Activated CD4-positive, CD25-positive, alpha-beta regulatory T cell (primary cell): ENCODE measurements at regions not wholly inside any gene's neighbourhood (a gene's known extent, or its start where the extent isn't known, plus 50 kb on each side); places are given as distances from the start of the nearest gene placed in this dataset.
"Not testable (repeated sequence)": the region's sequence is repeated elsewhere in the genome, so short reads cannot be mapped to it uniquely, and the experiment has no call there.

Source experiments
- DNase-seq, 4 experiments: peaks; one replicate each; lab custom pipeline; 2025; lab: John Stamatoyannopoulos, UW

DNA sequence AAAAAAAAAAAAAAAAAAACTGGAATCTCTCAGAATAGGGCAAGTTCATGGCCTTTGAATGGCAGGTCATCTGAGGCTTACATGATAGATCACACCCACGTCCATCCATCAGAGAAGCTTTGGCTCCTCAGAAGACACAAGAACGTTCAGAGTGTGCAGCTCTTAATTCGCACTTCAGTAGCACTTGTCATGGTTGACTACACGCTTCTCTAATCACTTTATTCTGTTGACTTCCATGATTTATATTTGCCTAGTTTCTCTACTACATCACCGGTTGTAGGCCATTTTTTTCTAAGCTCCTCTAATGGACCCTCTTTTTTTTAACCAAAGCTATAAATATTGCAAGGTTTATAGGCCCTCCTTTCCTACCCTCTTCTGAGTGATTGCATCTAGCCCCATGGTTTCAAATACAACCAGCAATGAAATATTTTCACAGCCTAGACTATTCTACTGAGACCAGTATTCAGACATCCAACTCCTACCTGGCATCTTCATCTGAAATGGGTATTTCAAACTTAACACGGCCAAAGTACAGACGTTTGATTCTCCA is 305.4 kb upstream of the CELF2 start:
- DNase-seq = no peak

- no peak for DNase-seq
These were observed 303.3 kb upstream of the CELF2 start for GRCh38 chr10:10714327-10714726.

GRCh38 chr10:10716972-10717371 is 300.7 kb upstream of the CELF2 start:
- DNase-seq = no peak

DNA sequence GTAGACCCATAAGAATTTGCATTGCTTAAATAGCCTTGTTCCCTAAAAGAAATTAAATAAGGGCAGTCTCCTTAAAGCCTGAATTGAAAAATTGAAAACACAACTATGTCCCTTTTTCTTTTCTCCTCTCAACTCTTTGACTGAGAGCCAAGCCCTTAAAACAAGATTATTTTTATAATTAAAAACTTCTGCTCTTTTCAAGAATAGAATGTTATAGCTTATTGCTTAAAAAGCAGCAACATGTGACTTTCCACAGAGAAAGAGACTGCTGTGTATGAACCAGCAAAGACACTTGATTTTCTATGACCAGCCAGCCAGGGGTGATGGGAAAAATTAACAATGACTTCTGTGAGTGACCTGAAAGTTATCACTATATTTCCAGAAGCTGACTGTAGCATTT is 295.2 kb upstream of the CELF2 start:
- no peak for DNase-seq

- DNase-seq = no peak
These were observed 292.5 kb upstream of the CELF2 start for GRCh38 chr10:10725196-10725595.

DNA sequence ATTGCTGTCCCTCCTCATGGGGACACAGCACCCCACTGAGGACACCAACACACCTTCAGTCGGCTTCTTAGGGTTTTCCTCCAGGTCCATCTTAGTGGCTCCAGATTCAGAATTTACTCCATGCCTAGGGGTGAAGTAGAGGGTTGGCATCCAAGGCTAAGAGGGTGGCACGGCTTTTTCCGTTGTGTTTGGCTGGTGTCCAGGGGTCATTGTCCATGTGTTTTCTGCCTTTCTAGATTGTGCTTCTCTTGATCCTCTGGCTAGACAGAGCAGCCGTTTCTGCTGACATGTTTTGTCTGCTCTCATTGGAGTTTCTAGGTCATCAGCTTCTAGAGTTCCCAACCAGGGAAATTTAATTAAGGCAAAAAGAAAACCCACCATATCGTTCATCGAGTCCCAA is 291.6 kb upstream of the CELF2 start:
- no peak for DNase-seq

GRCh38 chr10:10727411-10727810 is 290.3 kb upstream of the CELF2 start:
- not testable (repeated sequence) for DNase-seq

DNA sequence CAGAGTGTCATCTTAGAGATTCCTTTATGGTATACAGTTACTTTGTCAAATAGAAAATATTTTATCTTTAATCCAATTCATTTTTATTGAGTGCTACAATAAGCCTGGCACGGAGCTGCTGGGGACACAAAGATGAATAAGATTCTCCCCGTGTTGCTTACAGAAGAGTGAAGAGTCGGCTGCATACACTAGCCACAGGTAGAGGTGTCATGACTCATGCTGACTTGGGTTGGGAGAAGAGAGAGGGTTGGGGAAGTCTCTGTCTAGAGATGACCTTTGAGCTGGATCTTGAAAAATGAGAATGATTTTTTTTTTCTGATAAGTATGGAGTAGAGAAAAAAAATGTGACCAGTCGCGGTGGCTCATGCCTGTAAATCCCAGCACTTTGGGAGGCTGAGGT is 289.9 kb upstream of the CELF2 start:
- DNase-seq = no peak

DNA sequence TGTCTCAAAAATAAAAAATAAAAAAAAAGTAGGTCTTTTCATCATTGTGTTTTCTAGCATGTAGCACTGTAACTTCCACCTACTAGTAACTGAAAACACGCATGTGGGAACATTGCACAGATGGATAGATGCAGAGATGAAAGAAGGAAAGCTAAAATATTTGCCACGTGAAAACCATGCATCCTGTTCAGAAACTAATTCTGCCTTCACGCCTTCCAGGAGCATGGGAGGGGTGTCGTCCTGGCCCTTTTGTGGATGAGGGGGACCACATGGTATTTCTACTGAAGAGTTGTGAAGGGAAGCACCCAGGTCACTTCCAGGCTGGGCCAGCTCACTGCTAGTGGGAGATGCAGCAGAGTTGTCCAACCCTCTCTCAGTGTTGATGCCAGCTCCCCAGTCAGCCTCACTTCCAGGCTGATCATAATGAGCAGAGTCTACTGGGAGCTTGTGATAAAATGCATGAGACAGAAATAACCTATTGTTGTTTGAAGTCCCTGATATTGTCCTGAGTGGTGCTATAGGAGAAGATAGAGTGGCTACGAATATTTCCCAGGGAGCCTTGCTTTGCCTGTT is 287.1 kb upstream of the CELF2 start:
- no peak for DNase-seq

DNA sequence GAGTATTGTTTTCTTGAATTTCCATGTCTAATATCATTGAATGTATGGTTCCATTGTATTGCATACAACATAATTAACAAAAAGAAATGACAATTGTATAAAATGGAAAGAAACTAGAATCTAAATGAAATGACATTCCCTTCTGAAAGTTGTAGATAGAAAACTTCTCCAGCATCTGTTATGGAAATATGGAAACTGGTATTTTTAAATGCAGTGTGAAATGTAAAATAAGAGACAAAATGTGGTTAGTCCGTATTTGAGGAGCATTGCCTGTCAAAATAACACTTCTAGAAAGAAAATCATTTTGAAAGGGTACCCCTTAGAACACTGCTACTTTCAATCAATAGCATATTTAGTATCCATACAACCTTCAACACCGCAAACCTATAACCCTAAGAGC is 286.3 kb upstream of the CELF2 start:
- DNase-seq = no peak

DNA sequence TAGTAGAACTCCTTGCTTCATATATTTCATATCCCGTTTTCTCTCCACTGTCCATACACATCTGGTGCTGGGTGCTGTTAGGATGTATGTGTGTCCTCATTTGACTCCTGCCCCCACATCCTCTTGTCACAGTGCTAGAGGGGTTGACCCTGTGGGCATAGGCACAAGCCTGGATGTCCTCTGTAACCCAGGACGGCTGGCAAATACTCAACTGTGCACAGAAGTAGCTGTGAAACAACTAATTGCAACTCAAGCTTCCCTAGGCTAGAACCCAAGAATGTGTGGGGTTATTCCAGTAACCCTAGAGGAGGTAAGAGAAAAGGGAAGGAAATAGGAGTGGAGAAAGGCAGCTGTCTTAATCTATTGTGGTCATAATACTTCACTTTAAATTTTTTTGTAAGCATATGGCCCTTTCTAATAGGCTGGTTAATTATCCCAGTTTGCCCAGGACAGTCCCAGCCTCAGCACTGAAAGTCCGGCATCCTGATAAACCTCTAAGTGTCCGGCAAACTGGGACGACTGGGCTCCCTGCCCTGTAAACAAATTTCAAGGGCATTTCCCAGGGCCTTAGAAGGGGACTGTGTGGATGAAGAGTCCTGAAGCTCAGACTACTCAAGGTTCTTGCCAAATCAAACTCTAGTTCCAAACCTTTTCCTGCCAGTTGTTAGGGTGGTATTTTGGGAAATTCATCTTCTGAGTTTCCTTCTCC is 283.2 kb upstream of the CELF2 start:
- no peak for DNase-seq

DNA sequence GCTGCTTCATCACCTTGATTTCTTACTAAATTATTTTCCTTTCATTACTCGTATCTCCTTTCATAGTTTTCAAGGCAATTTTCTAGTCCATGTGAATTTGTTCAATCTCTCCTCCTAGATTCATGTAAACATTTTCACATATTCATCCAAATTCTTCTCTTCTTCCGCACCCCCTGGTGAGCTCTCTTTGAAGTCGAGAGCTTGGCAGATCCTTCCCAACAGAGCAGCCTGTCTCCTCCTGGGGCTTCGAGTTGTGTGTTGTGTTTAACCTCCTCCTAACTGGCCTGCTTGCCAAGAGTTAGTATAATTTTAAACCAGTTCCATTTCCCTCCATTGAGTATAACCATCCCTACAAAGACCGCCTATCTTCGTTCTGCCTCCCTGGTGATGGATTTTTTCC is 272.4 kb upstream of the CELF2 start:
- DNase-seq = no peak

- DNase-seq = no peak
These were observed 262.2 kb upstream of the CELF2 start for GRCh38 chr10:10755490-10755889.

DNA sequence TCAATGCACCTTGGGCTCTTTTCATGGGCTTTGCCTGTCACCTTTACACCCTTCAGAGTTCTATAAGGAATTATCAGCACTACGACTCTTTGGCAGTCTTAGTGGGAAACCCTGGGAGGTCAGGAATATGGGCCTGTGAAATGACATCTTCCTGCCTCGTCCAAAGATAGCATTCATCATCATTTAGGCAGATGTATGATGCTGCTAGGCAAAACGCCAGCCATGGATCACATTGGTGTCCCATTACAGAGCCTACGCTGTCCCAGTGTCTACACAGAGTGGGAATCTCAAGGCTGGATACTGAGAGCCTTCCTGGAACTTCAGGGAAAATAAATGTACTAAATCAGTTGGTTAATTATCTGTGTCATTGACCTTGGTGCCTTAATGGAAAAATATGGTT is 259.4 kb upstream of the CELF2 start:
- no peak for DNase-seq

- not testable (repeated sequence) for DNase-seq
These were observed 257.9 kb upstream of the CELF2 start for GRCh38 chr10:10759806-10760205.

DNA sequence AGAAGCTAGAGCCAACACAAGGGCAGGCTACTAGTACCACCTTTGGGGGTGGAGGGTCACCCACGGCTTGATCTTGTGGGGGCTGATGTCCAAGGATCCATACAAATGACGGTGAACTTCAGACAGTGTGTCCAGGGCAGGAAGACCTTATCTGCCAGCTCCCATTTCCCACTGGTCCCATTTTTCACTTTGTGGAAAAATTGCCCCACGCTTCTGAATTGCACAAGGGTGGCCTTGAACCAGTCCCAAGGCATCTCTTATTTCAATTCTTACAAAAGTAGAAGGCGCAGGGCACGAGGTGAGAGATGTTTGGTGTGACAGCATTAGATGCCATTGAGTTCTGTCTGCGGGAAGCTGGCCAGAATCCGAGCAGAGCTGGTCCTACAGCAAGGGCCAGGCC is 252.7 kb upstream of the CELF2 start:
- DNase-seq = no peak

DNA sequence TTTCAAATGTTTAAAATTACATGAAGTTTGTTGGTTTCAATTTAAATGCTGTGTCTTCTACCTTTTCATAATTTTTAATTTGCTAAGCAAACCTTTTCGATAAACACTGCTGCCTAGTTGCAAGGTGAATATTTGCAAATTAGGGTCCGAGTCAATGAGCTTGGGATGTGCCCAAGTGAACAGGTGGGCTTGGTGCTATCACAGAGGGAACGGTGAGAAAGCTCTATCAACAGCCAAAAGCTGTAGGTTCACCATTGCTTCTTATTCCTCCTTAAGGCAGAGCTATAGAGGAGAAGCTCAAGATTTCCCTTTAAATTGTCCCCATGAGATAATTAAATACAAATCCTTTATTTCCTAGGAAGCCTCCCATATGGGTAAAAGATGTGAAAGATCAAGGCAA is 245.3 kb upstream of the CELF2 start:
- DNase-seq = no peak

GRCh38 chr10:10772874-10773508 is 244.7 kb upstream of the CELF2 start:
- DNase-seq = no peak

DNA sequence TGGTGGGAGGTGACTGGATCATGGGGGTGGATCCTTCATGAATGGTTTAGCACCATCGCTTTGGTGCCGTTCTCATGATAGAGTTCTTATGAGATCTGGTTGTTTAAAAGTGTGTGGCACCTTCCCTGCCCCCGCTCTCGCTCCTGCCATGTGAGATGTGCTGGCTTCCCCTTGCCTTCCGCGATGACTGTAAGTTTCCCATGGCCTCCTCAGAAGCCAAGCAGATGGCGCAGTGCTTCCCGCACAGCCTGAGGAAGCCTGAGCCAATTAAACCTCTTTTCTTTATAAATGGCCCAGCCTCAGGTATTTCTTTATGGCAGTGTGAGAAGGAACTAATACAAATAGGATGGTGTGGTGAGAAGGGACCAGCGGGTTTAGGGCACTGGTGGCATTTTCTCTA is 243.3 kb upstream of the CELF2 start:
- DNase-seq = no peak

- DNase-seq = no peak
These were observed 241.3 kb upstream of the CELF2 start for GRCh38 chr10:10776363-10776762.

- DNase-seq = no peak
These were observed 240.4 kb upstream of the CELF2 start for GRCh38 chr10:10777279-10777678.

DNA sequence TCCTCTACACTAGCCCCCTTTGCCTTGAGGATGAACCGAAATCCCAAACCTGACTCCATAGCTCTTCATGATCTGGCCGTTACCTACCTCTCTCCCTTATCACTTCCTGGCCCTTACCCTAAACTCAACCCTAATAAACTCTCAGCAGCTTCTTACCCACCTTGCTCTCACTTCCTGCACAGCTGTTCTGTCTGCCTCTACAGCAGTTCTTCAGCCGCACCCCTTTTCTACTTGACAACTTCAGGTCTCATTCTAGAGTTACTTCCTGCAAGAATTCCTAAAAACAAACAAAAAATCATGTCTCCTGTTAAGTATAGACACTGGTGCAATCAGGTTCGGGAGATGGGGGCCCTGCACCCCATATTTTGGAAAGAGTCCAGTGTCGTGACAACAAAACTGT is 239.9 kb upstream of the CELF2 start:
- DNase-seq = no peak

DNA sequence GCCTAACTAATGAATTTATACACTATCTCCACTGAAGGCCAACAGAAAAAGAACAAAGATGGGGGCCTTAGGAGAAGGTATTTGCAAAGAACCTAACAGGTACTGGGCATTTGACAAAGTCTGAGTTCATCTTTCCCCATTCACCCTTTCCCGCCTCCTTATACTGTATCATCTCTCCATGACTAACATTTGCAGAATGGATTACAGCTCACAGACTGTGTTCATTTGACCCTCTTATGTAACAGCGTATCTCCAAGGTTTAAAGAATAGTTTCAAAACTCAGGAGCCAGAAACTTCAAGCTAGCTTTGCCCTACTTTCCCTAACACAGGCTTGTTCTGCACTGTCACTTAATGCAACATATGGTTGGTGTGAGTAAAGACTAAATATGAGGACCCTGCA is 238.7 kb upstream of the CELF2 start:
- no peak for DNase-seq
